Right lobe of liver (tissue), 4 donors: ENCODE measurements at regions not wholly inside any gene's neighbourhood (a gene's known extent, or its start where the extent isn't known, plus 50 kb on each side); places are given as distances from the start of the nearest gene placed in this dataset.

ENCODE experiments used
- CTCF ChIP-seq, 4 donors: fragments of 200-600 bp in 3 of 4; fragments of 450-650 bp in 1 of 4; IDR thresholded peaks; one replicate each; pipeline versions ENCODE4 v1.5.1 to v1.8.0; 2016 to 2022; ENCODE audit warnings: antibody characterized with exemption in 4 of 4, mild to moderate bottlenecking in 2 of 4
- POLR2A ChIP-seq: fragments of 450-650 bp; IDR thresholded peaks from one replicate; pipeline ENCODE4 v1.6.1; 2017; ENCODE audit warnings: antibody characterized with exemption, mild to moderate bottlenecking
- donor health status: DM: no; HTN: no; CAD: no.
- donor health status: DM: no; HTN: no; CAD: no.
- donor health status: DM: no; HTN: yes; CAD: no.

DNA sequence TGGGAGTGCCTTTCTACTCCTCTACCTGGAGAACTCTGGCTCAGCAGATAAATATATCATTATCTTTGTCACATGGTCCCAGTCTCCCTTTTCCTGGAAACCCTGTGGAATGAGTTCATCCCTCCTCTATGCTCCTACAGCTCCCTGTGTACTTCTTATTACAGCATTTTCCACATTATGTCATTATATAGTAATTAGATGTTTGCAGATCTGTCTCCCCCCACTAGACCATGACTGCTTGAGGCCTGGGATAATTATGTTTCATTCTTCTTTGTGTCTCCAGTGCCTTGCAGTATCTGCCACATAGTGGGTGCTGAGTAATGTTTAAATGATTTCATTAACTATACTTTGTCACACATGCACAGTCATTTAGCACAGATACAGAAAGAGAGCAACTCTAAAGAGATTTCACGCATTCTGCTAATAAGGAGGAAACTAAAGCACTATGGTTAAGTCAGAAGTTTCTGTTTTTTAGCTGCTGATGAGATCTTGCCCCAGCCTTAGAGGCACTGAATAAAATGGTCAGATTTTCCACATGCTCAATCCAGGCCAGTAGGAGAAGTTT, 66.1 kb upstream of the DIAPH3 start:
- TF ChIP-seq POLR2A, result no peak
- no peak for TF ChIP-seq CTCF (IDR thresholded peaks at IDR 0.05)
